ENCODE measurements at regions not wholly inside any gene's neighbourhood (a gene's known extent, or its start where the extent isn't known, plus 50 kb on each side); places are given as distances from the start of the nearest gene placed in this dataset.

DNA sequence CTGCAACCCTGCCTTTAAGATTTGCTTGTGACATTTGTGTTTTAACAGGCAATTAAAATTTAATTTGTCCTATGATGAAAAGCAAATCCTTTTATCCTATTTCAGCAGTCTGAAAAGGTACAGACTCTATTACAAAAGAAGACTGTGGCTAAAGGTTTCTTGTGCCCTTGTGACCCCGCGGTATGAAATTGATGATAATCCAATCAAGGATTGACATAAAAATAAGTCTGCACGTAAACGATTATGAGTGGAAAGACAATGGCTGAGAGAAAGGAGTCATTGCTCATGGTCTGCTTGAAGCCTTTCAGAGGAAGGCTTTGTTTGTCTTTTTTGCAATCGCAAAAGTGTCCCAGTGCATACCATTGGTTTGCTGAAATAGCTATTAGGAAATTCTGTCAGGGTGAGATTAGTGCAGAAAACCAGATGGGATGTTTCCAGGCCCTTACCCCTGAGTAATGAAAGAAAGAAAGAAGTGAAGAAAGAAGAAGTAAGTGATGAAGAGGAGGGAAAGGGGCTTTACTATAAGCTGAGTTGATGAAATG lies 867.8 kb upstream of the CDH8 start:
- H3K9me3 ChIP-seq (ENCODE audit: control insufficient read depth, low read depth, low read length) = no peaks in the 10 kb centered on the region
- H2AFZ ChIP-seq (ENCODE audit: low read length) = no peak overlapping the region
- no peak overlapping the region for H3K14ac ChIP-seq (ENCODE audit: insufficient read depth, low read length)
- no peaks in the 10 kb centered on the region for H4K20me1 ChIP-seq (ENCODE audit: control insufficient read depth, insufficient read depth, insufficient read length)
- no peak overlapping the region for H3K4ac ChIP-seq (ENCODE audit: low read depth, low read length)
- H3K56ac ChIP-seq (ENCODE audit: insufficient read length, low read depth, low read length) = no peak overlapping the region
- no CpG with 5 or more reads among the region's 5 CpGs for WGBS (ENCODE audit: extremely low coverage, insufficient read length, low lambda C conversion rate)
- no peak overlapping the region for H2AK5ac ChIP-seq (ENCODE audit: insufficient read length, low read length)
- Mint-ChIP-seq H3K4me1 (no peaks in the 10 kb centered on the region), H3K27me3 (ENCODE audit: low read depth) (no peaks in the 10 kb centered on the region), H3K4me3 (no peak overlapping the region), H3K27ac (no peak overlapping the region), H3K9me3 (no peaks in the 10 kb centered on the region; a peak in 1 of 5 replicates), H3K36me3 (ENCODE audit: insufficient read depth in 1 of 3, low read depth in 3 of 3) (peaks cover 0 to 8% (median 0%) of the 10 kb centered on the region in 3 experiments; a peak in 2 of 7 replicates)
- DNase-seq = no peak
- no peak overlapping the region for H4K8ac ChIP-seq (replicated peaks; ENCODE audit: insufficient read length, low read depth, low read length)
- no peak overlapping the region for H2BK5ac ChIP-seq (ENCODE audit: insufficient read length, low read length)
- H4K91ac ChIP-seq (ENCODE audit: insufficient read length, low read depth, low read length) = no peak overlapping the region
- no peak overlapping the region for H2BK12ac ChIP-seq (ENCODE audit: insufficient read length, low read depth, low read length)
- H4K5ac ChIP-seq (ENCODE audit: insufficient read length, low read depth, low read length) = no peak overlapping the region
- no peaks in the 10 kb centered on the region for H3K27me3 ChIP-seq (ENCODE audit: insufficient read depth, low read length)
- no peaks in the 10 kb centered on the region for H3K79me2 ChIP-seq (ENCODE audit: insufficient read depth, low read length)
- H3K79me1 ChIP-seq (ENCODE audit: insufficient read depth, low read depth, low read length, poor library complexity, severe bottlenecking) = no peaks in the 10 kb centered on the region
- no peak overlapping the region for H3K23ac ChIP-seq (ENCODE audit: insufficient read length, low read depth, low read length)
- H3K4me2 ChIP-seq (ENCODE audit: insufficient read depth, insufficient read length, low read length) = no peak overlapping the region
- TF ChIP-seq, protein P1, sequence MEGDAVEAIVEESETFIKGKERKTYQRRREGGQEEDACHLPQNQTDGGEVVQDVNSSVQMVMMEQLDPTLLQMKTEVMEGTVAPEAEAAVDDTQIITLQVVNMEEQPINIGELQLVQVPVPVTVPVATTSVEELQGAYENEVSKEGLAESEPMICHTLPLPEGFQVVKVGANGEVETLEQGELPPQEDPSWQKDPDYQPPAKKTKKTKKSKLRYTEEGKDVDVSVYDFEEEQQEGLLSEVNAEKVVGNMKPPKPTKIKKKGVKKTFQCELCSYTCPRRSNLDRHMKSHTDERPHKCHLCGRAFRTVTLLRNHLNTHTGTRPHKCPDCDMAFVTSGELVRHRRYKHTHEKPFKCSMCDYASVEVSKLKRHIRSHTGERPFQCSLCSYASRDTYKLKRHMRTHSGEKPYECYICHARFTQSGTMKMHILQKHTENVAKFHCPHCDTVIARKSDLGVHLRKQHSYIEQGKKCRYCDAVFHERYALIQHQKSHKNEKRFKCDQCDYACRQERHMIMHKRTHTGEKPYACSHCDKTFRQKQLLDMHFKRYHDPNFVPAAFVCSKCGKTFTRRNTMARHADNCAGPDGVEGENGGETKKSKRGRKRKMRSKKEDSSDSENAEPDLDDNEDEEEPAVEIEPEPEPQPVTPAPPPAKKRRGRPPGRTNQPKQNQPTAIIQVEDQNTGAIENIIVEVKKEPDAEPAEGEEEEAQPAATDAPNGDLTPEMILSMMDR (conservative IDR thresholded peaks at IDR 0.05) = no peak
- no peak overlapping the region for H2BK20ac ChIP-seq (ENCODE audit: low read depth, low read length, poor library complexity, severe bottlenecking)
- no peak overlapping the region for H2BK15ac ChIP-seq (ENCODE audit: low read depth, low read length)
- no peak overlapping the region for H3T11ph ChIP-seq (ENCODE audit: low read length)
- H3K23me2 ChIP-seq (ENCODE audit: insufficient read length, low read depth, low read length, poor library complexity, severe bottlenecking) = no peaks in the 10 kb centered on the region
- H3K18ac ChIP-seq (ENCODE audit: insufficient read length, low read depth, low read length) = no peak overlapping the region
- H3K9ac ChIP-seq (ENCODE audit: extremely low read depth, insufficient read length, low read length) = no peak overlapping the region
- no peaks in the 10 kb centered on the region for H3K4me1 ChIP-seq (ENCODE audit: insufficient read depth, low read length)
- H3K27ac ChIP-seq (ENCODE audit: insufficient read length, low read depth, low read length) = no peak overlapping the region
- no peak overlapping the region for H2BK120ac ChIP-seq (ENCODE audit: low read depth, low read length, poor library complexity, severe bottlenecking)

All from H9 (cell line).